ENCODE measurements at regions not wholly inside any gene's neighbourhood (a gene's known extent, or its start where the extent isn't known, plus 50 kb on each side); places are given as distances from the start of the nearest gene placed in this dataset.

DNA sequence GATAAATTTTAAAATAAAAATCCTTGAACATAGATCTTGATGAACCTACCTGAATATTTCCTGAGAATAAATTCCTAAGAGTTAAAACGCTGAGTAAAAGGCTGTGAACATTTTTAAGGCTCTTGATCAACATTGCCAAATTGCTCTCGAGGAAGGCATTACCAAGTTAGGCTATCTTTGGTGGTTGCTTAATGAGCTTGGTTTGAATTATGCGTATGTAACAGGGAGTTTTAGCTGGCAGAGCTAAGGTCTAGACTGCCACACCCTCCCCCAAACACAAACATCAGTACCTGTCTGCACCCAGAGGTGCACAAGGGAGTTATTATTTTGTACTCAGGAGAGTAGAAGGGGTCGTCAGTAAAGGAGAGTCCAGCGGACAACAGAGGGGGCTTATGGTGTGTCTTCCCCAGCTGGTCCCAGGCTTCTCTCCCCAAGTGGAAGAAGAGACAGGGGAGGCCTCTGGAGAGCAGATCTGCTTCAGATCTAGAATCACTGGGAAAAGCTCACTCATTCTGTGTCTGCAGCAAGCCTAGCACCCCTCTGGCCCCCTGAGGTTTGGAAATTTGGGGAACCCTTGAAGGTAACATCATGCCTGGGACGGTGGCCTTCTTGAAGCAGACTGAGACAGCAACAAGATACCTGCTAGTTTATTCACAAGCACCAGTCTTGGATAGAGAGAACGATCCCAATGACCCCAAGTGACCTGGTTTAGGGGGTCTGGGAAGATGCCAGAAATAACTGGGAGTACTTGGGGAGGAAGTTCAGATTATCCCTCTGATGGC lies 197.2 kb upstream of the ID2 start:
- no peak overlapping the region for H3K4me3 ChIP-seq (ENCODE audit: control insufficient read depth, low read depth, low read length)
- TF ChIP-seq, protein P1, sequence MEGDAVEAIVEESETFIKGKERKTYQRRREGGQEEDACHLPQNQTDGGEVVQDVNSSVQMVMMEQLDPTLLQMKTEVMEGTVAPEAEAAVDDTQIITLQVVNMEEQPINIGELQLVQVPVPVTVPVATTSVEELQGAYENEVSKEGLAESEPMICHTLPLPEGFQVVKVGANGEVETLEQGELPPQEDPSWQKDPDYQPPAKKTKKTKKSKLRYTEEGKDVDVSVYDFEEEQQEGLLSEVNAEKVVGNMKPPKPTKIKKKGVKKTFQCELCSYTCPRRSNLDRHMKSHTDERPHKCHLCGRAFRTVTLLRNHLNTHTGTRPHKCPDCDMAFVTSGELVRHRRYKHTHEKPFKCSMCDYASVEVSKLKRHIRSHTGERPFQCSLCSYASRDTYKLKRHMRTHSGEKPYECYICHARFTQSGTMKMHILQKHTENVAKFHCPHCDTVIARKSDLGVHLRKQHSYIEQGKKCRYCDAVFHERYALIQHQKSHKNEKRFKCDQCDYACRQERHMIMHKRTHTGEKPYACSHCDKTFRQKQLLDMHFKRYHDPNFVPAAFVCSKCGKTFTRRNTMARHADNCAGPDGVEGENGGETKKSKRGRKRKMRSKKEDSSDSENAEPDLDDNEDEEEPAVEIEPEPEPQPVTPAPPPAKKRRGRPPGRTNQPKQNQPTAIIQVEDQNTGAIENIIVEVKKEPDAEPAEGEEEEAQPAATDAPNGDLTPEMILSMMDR (conservative IDR thresholded peaks at IDR 0.05; ENCODE audit: control insufficient read depth, insufficient read depth, low read depth, low read length) = no peak
- no peak for DNase-seq (ENCODE audit: low read depth)

DNA sequence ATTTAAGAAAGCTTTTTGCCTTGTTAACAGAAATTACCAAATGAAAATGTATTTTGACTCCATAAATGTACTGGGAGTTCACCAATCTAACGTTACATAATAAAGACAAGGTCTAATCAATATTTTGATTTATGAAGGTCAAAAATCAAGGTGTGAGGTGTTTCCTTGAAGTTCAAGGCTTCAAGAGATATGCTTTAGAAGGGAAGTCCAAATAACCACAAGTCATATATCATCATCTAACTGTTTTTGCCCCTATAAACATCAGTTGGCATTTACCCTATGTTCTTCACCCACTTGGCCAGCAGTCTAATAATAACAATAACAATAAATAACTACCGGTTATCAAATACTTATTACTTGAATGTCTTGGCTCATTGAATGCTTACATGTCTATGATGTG lies 196.1 kb upstream of the ID2 start:
- no peak for DNase-seq (ENCODE audit: low read depth)
- no peak overlapping the region for H3K4me3 ChIP-seq (ENCODE audit: control insufficient read depth, low read depth, low read length)
- TF ChIP-seq, protein P1 (conservative IDR thresholded peaks at IDR 0.05; ENCODE audit: control insufficient read depth, insufficient read depth, low read depth, low read length) = no peak

DNA sequence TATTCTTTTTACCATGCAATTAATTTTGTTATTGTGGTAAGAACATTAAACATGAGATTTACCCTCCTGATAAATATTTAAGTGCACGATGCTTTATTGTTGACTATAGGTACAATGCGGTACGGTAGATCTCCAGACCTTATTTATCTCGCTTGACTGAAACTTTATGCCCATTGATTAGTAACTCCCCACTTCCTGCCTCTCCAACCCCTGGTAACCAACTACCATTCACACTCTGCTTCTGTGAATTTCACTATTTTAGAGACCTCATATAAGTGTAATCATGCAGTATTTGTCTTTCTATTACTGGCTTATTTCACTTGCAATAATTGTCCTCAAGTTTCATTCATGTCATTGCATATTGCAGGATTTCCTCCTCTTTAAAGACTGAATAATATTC lies 195.7 kb upstream of the ID2 start:
- TF ChIP-seq, protein P1 (conservative IDR thresholded peaks at IDR 0.05; ENCODE audit: control insufficient read depth, insufficient read depth, low read depth, low read length) = no peak
- DNase-seq (ENCODE audit: low read depth) = no peak
- H3K4me3 ChIP-seq (ENCODE audit: control insufficient read depth, low read depth, low read length) = no peak overlapping the region

DNA sequence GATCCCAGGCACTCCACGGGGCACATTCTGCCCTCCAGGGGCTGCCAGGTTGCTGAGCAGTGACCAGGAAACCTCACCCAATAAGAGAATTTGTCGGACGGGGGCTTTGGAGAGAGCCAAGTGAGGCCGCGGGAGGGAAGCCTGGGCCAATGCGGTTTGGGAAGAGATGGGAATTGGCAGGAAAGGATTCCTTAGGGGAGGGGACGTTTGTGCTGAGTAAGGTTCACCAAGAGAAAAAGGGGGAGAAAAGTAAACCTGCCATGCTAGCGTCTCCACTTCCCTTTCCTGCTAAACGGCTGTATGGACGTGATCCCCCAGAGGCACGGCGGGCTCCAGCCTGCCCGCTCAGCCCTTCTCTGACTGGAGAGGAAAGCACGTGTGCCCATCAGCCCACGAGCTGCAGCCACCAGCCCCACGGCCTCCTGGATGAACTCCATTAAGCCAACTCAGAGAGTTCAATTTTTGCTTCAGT lies 194.4 kb upstream of the ID2 start:
- TF ChIP-seq, protein P1 (conservative IDR thresholded peaks at IDR 0.05; ENCODE audit: control insufficient read depth, insufficient read depth, low read depth, low read length) = no peak
- H3K4me3 ChIP-seq (ENCODE audit: control insufficient read depth, low read depth, low read length) = no peak overlapping the region
- no peak for DNase-seq (ENCODE audit: low read depth)

DNA sequence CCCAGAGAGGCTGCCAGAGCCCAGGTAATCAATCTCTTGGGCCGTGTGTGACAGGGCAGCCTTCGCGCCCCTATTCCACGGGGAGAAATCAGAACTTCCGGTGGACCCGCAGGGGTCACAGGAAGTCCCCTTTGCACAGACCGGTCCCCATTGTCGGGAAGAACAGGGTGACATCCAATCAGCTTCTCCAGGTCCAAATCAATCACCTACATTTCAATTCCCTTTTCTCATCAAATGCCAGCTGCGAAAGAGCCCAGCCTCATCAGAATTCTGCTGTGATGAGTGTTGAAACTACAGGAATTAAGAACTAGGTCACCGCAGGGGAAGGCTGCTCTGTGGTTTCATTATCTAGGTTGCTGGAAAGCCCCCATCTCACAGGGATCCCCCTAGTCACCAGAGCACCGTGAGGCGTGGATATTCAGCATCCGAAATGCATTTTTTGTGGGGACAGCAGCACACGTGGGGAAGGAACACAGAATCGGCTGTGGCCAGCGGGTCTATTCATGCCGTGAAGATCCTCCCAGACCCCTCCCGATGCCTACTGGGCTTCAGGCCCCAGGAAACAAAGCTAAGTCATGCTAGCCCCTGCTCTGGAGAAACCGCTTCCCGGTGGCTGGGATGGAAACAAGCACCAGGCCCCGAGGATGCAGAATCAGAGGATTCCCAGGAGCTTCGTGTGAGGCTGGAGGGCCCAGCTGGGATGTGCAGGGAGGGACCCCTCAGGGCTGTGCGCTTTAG lies 193.7 kb upstream of the ID2 start:
- TF ChIP-seq, protein P1 (conservative IDR thresholded peaks at IDR 0.05; ENCODE audit: control insufficient read depth, insufficient read depth, low read depth, low read length) = no peak
- no peak overlapping the region for H3K4me3 ChIP-seq (ENCODE audit: control insufficient read depth, low read depth, low read length)
- DNase-seq (ENCODE audit: low read depth) = no peak

DNA sequence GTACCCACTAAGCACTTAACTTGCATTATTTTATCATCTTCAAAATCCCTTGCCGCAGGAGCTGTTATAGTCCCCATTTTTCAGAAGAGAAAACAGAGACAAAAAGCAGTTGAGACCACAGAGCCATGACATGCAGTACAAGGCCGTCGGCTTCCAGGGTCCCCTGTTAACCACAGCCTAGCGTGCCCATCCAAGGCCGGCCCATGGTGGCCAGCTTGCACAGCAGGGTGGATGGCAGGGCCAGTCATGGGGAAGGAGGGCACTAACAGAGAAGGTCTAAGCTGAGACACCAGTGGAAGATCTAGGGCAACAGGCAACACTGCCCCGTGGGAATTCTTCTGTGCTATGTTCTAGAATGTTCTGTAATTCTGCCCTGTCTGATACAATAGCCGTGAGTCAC lies 192.6 kb upstream of the ID2 start:
- TF ChIP-seq, protein P1 (conservative IDR thresholded peaks at IDR 0.05; ENCODE audit: control insufficient read depth, insufficient read depth, low read depth, low read length) = no peak
- H3K4me3 ChIP-seq (ENCODE audit: control insufficient read depth, low read depth, low read length) = no peak overlapping the region
- DNase-seq (ENCODE audit: low read depth) = peak; percentile 30

Data from fibroblast of mammary gland (primary cell).